NCI-H2107 treated with DMSO at 0.1 percent for 48 hours (cell line): ENCODE measurements at regions not wholly inside any gene's neighbourhood (a gene's known extent, or its start where the extent isn't known, plus 50 kb on each side); places are given as distances from the start of the nearest gene placed in this dataset.
"Not testable (repeated sequence)": the region's sequence is repeated elsewhere in the genome, so short reads cannot be mapped to it uniquely, and the experiment has no call there.

ENCODE experiments used
- DNase-seq: peaks from one replicate; lab custom pipeline; 2025; ENCODE audit not compliant: unreplicated experiment; lab: John Stamatoyannopoulos, UW

GRCh38 chr12:60231976-60232907 lies 636.4 kb downstream of the SLC16A7 start:
- no peak for DNase-seq

GRCh38 chr12:60234611-60235195 lies 638.9 kb downstream of the SLC16A7 start:
- not testable (repeated sequence) for DNase-seq

- DNase-seq = no peak
These were observed 639.4 kb downstream of the SLC16A7 start for GRCh38 chr12:60235261-60235660.

GRCh38 chr12:60236416-60236815 lies 640.6 kb downstream of the SLC16A7 start:
- not testable (repeated sequence) for DNase-seq

GRCh38 chr12:60240891-60241290 lies 645.1 kb downstream of the SLC16A7 start:
- DNase-seq = no peak

GRCh38 chr12:60251091-60251490 lies 655.3 kb downstream of the SLC16A7 start:
- DNase-seq = no peak

GRCh38 chr12:60252359-60253096 lies 656.7 kb downstream of the SLC16A7 start:
- no peak for DNase-seq

- no peak for DNase-seq
These were observed 659.2 kb downstream of the SLC16A7 start for GRCh38 chr12:60255044-60255443.

GRCh38 chr12:60257063-60257462 lies 661.2 kb downstream of the SLC16A7 start:
- DNase-seq = no peak

GRCh38 chr12:60259225-60259624 lies 663.4 kb downstream of the SLC16A7 start:
- no peak for DNase-seq

- DNase-seq = no peak
These were observed 666.5 kb downstream of the SLC16A7 start for GRCh38 chr12:60262378-60262777.

GRCh38 chr12:60263161-60263560 lies 667.3 kb downstream of the SLC16A7 start:
- no peak for DNase-seq

- DNase-seq = no peak
These were observed 668.1 kb downstream of the SLC16A7 start for GRCh38 chr12:60263836-60264493.

GRCh38 chr12:60265741-60266140 lies 669.9 kb downstream of the SLC16A7 start:
- no peak for DNase-seq

- no peak for DNase-seq
These were observed 670.6 kb downstream of the SLC16A7 start for GRCh38 chr12:60266381-60266852.

GRCh38 chr12:60269611-60270269 lies 673.9 kb downstream of the SLC16A7 start:
- no peak for DNase-seq

- no peak for DNase-seq
These were observed 676.0 kb downstream of the SLC16A7 start for GRCh38 chr12:60271816-60272215.

GRCh38 chr12:60278209-60278608 lies 682.4 kb downstream of the SLC16A7 start:
- DNase-seq = no peak

- DNase-seq = no peak
These were observed 683.4 kb downstream of the SLC16A7 start for GRCh38 chr12:60279221-60279620.

GRCh38 chr12:60281522-60281921 lies 685.7 kb downstream of the SLC16A7 start:
- DNase-seq = no peak
